Activated CD4-positive, alpha-beta T cell treated with anti-CD3 and anti-CD28 coated beads, Interleukin-2, amount 50 U/mL, for 4 hours (primary cell): ENCODE measurements at regions not wholly inside any gene's neighbourhood (a gene's known extent, or its start where the extent isn't known, plus 50 kb on each side); places are given as distances from the start of the nearest gene placed in this dataset.
"Not testable (repeated sequence)": the region's sequence is repeated elsewhere in the genome, so short reads cannot be mapped to it uniquely, and the experiment has no call there.

ENCODE experiments used
- DNase-seq, 2 experiments: peaks; one replicate each; pipeline ENCODE4 v3.0.0-alpha.2; 2020

- no peak for DNase-seq
Observed at GRCh38 chr7:45268013-45268412, 110.4 kb downstream of the RAMP3 start.

DNA sequence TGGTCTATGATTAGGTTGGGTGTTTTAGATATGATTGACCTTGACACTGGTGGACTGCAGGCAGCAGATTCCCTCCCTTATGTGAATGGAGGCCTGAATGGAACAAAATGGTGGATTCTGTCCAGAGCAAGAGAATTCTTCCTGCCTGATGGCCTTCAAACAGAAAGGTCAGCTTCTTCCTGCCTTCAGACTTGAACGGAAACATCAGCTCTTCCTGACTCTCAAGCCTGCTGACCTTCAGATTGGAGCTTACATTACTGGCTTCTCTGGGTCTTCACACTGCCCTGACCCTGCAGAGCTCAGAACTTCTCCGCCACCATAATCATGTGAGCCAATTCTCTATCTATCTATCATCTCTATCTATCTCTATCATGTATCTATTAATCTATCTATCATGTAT is 111.6 kb downstream of the RAMP3 start:
- DNase-seq = no peak

GRCh38 chr7:45278763-45279398 is 121.3 kb downstream of the RAMP3 start:
- no peak for DNase-seq

DNA sequence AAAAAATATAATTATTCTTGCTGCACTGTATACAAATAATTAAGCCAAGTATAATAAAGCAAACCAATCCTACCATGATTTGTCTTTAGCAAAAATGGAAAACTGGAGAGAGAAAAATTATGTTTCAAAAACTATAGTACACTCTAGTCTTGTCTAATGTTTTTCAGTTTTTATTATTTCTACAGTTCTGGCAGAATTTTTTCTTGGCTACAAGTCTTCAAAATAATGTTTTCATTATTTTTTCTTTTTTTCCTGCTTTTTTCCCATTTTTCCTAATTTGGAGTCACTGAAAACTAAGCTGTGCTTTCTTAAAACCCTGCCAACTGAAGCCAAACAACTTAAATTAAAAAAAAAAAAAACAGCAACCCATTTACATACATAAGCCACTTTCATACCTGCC is 132.0 kb downstream of the RAMP3 start:
- not testable (repeated sequence) for DNase-seq

GRCh38 chr7:45290880-45291279 is 133.3 kb downstream of the RAMP3 start:
- DNase-seq = no peak

DNA sequence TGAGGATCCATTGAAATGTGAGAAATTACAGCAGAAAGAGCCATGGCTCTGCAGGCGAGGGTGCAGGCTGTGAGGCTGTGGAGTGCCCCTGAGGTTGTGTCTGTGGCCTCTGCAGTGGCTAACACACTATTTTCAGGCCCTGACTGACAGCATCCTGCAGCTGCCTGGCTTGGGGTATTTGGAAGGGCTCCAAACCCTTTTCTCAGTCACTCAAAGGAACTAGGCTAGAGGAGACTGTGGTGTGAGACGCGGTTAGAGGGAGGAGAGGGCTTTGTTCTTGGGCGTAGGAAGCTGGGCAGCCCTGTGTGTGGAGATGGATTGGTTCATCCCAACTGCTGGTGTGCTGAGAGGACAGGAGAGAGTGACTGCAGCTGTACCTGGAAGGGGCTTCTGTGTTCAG is 134.9 kb downstream of the RAMP3 start:
- DNase-seq = no peak

GRCh38 chr7:45293295-45293942 is 135.8 kb downstream of the RAMP3 start:
- DNase-seq = no peak

GRCh38 chr7:45294559-45294958 is 137.0 kb downstream of the RAMP3 start:
- no peak for DNase-seq

DNA sequence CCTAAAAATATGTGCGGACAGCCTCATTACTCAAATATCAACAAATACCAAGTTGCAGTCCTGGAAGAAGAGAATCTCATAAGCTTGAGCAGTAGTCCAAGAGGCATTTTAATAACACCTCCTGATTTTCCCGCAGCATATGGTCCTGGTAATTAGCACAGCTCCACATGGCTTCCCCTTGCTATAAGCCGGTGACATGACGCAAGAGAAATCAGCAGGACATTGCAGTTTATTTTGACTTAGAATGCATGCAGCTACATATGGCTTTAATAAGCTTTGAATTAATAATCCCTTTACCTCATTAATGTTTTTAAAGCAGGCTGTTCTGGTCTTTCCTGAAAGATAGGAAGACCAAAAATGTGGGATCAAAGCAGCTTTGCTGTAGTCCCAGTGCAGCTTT is 137.6 kb downstream of the RAMP3 start:
- no peak for DNase-seq

- no peak for DNase-seq
Observed at GRCh38 chr7:45296748-45297147, 139.2 kb downstream of the RAMP3 start.

DNA sequence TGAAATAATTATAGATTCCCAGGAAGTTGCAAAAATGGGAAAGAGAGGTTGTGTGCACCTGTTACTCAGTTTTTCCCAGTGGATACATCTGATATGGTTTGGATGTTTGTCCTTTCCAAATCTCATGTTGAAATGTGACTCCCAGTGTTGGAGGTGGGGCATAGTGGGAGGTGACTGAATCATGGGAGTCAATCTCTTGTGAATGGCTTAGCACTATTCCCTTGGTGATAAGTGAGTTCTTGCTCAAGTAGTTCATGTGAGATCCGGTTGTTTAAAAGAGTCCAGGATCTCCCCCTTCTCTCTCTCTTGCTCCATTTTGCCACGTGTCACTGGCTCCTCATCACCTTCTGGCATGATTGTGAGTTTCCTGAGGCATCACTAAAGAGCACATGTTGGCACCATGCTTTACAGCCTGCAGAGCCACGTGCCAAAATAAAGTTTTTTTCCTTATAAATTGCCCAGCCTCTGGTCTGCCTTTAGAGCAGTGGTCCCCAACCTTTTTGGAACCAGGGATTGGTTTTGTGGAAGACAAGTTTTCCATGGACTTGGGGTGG is 149.2 kb downstream of the RAMP3 start:
- DNase-seq = no peak

GRCh38 chr7:45311597-45311996 is 154.0 kb downstream of the RAMP3 start:
- DNase-seq = no peak

- not testable (repeated sequence) for DNase-seq
Observed at GRCh38 chr7:45315512-45315911, 157.9 kb downstream of the RAMP3 start.

GRCh38 chr7:45324683-45325237 is 167.2 kb downstream of the RAMP3 start:
- DNase-seq = no peak

- DNase-seq = no peak
Observed at GRCh38 chr7:45325378-45325777, 167.8 kb downstream of the RAMP3 start.

DNA sequence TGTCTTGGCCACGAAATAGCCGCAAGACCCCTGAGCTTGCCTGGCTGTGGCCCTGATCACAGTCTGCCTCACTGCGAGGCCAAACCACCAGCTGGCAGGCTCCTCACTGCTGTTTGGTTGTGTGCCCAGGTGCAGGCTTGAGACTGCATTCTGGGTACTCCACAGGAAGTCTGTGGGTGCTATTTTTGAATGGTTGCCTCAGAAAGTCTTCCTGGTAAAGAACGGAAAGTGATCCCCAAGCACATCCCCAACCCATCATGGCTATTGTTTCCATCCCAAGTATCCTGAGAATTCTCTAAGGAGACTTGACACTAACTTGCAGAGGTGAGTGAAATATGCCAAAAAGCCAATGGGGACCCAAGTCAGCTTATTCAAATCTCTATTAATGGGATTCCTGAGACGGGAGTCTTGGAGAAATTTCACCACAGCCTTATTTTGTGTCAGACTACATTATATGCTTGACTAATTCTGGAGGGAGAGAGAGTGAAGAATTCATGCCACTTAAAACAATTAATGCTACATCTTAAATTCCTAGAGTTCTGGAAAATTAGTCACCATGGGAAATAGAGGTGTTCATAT is 170.9 kb downstream of the RAMP3 start:
- no peak for DNase-seq

DNA sequence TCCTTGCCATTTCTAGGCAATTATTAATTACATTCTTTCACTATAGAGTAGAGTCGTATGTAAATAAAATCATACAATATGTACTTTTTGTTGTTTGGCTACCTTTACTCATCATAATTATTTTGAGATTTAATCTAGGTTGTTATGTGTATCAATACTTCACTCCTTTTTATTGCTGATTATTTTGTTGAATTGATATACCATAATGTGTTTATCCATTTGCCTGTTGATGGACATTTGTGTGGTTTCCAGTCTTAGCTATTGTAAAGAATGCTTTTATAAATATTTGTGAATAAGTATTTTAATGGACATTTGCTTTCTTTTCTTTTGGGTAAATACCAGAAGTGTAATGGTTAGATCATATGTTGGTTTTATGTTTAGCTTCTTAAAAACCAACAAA is 174.0 kb downstream of the RAMP3 start:
- no peak for DNase-seq

- not testable (repeated sequence) for DNase-seq
Observed at GRCh38 chr7:45335024-45335423, 177.4 kb downstream of the RAMP3 start.

DNA sequence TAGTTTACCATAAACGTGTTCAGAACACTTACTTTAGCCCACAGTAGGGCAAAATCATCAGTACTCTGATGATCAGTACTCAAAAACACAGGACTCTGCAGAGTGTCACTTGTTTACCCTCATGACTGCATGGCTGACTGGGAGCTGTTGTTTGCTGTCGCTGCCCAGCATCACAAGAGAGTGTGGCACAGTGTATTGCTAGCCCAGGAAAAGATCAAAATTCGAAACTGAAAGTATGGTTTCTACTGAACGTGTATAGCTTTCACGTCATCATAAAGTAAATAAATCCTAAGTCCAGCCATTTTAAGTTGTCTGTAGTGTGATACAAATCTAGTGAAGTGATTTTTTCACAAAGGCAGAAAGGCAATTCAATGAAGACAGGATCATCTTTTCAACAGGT is 184.6 kb downstream of the RAMP3 start:
- DNase-seq = no peak

DNA sequence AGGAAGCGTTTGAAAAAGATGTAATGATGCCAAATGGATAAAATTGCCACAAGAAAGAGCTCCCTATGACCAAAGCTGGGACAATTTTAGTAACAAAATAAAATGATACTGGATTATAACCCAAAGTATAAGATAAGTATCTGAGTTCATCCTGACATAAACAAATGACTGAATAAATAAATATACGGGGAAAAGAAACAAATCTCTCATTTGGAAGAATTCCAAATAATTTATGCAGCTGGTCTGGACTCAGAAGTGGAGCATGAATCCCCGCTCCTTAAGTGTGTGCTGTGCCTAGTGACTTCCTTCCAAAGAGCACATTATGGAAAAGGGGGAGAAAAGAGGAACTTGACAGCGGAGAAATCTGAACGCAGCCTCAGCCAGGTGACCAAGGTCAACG is 186.2 kb downstream of the RAMP3 start:
- no peak for DNase-seq

DNA sequence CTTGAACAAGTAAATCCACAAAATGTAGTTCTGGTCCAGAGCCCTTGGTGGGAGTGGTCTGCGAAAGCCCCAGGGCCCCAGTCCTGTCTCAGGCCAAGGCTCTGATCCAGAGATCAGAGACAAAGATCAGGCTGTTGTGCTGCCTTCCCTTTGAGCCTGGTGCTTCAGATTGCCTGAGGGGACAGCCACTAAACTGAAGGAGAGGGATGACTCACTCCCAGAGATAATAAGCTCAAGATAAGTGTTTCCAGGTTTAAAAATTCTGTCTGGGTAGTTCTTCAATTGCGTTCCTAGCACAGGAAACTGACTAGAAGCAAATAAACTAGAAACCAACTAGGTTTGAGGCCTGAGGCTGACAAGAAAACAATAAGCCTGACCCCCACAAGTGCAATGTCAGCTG is 190.2 kb downstream of the RAMP3 start:
- DNase-seq = no peak

- no peak for DNase-seq
Observed at GRCh38 chr7:45349090-45349489, 191.5 kb downstream of the RAMP3 start.

DNA sequence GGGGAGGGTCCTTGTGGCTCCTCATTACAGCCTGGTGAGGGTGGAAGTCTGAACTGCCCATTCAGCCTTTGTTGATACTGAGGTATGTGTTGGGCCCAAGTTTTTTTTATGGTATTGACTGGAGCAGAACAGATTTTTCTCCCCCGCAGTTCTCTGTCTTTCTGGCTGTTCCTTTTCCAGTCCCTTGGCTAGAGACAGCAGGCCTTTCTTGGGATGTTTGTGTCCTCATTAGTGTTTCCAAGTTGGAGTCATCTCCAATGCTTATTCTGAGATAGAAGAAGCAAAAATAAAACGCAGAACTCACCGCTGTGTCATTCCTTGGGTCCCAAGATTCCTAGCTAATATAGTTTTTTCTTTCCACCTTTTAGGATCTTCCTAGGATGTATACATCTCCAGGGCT is 193.3 kb downstream of the RAMP3 start:
- no peak for DNase-seq

- no peak for DNase-seq
Observed at GRCh38 chr7:45358287-45358686, 200.7 kb downstream of the RAMP3 start.
